Breast epithelium (tissue), 3 donors: ENCODE measurements at regions not wholly inside any gene's neighbourhood (a gene's known extent, or its start where the extent isn't known, plus 50 kb on each side); places are given as distances from the start of the nearest gene placed in this dataset.

ENCODE experiments used
- POLR2A ChIP-seq: fragments of 450-650 bp; IDR thresholded peaks from one replicate; pipeline ENCODE4 v1.6.1; 2016; ENCODE audit warnings: antibody characterized with exemption, mild to moderate bottlenecking, moderate library complexity
- POLR2AphosphoS5 ChIP-seq, 3 donors: sonication (generic); formaldehyde crosslinking; IDR thresholded peaks; one replicate each; pipeline ENCODE4 v1.6.1; 2017; ENCODE audit warnings: antibody characterized with exemption in 3 of 3
- TF ChIP-seq, protein P1 (sequence below), 3 donors: fragments of 450-650 bp; IDR thresholded peaks; one replicate each; pipeline ENCODE4 v1.5.1; 2016 to 2017; ENCODE audit warnings: antibody characterized with exemption in 3 of 3, mild to moderate bottlenecking in 3 of 3, moderate library complexity in 3 of 3

DNA sequence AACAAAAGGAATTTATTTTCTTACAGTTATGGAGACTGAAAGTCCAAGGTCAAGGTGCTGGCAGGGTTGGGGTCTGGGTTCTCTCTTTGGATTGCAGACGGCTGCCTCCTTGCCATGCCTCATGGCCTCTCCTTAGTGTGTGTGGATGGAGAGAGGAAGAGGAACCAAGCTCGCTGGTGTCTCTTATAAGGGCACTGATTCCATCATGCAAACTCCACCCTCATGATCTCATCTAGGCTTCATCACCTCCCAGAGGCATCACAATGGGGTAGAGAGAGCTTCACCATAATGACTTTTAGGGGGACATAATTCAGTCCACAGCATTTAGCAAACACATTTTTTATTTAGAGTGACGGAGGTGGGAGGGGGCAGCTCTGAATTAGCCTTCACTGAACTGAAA is 104.9 kb upstream of the ABCC4 start:
- TF ChIP-seq, protein P1, sequence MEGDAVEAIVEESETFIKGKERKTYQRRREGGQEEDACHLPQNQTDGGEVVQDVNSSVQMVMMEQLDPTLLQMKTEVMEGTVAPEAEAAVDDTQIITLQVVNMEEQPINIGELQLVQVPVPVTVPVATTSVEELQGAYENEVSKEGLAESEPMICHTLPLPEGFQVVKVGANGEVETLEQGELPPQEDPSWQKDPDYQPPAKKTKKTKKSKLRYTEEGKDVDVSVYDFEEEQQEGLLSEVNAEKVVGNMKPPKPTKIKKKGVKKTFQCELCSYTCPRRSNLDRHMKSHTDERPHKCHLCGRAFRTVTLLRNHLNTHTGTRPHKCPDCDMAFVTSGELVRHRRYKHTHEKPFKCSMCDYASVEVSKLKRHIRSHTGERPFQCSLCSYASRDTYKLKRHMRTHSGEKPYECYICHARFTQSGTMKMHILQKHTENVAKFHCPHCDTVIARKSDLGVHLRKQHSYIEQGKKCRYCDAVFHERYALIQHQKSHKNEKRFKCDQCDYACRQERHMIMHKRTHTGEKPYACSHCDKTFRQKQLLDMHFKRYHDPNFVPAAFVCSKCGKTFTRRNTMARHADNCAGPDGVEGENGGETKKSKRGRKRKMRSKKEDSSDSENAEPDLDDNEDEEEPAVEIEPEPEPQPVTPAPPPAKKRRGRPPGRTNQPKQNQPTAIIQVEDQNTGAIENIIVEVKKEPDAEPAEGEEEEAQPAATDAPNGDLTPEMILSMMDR (IDR thresholded peaks at IDR 0.05): no peak
- TF ChIP-seq POLR2AphosphoS5 (IDR thresholded peaks at IDR 0.05) (no peak), POLR2A (no peak)
